ENCODE measurements at regions not wholly inside any gene's neighbourhood (a gene's known extent, or its start where the extent isn't known, plus 50 kb on each side); places are given as distances from the start of the nearest gene placed in this dataset.

DNA sequence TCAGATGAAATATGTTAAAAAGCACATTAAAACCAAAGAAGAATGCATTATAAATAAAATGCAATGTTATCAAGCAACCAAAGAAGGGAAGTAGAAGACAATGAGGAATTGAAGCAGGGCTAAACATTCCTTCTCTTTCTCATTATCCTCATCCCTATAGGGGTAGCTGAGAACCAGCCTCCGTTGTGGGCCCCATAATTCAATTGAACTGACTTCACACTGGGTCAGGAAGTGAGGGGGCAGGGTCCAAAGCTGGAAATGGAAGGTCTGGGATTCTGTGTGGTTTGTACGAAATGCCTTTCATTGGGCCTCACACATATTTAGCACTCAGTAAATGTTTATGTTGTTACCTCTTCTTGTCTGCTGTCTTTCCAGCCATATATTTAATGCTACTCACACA lies 220.4 kb upstream of the CD180 start:
- CTCF ChIA-PET = no interaction called here
- Histone ChIP-seq H3K27me3 (ENCODE audit: insufficient read depth, low read length) (no peaks in the 10 kb centered on the region; the same call in 1 of the 2 replicates), H3K36me3 (ENCODE audit: control insufficient read depth in 1 of 2, insufficient read depth in 2 of 2, low read length in 2 of 2) (no peaks in the 10 kb centered on the region), H3K9me3 (ENCODE audit: control insufficient read depth in 1 of 2, insufficient read depth in 1 of 2, low read depth in 1 of 2, low read length in 2 of 2) (no peaks in the 10 kb centered on the region; a peak in 1 of 4 replicates), H4K20me1 (ENCODE audit: insufficient read depth) (no peaks in the 10 kb centered on the region), H3K79me2 (ENCODE audit: insufficient read depth, low read length) (no peaks in the 10 kb centered on the region), H3K27ac (ENCODE audit: low read depth, low read length) (no peak overlapping the region), H2AFZ (ENCODE audit: low read depth, low read length, poor library complexity, severe bottlenecking) (no peak overlapping the region), H3K4me2 (ENCODE audit: low read length) (no peak overlapping the region), H3K9ac (ENCODE audit: low read length) (no peak overlapping the region), H3K4me1 (ENCODE audit: control insufficient read depth in 1 of 2, insufficient read depth in 2 of 2, low read length in 2 of 2) (no peaks in the 10 kb centered on the region), H3K9me2 (ENCODE audit: insufficient read depth) (no peaks in the 10 kb centered on the region), H3K4me3 (replicated peaks in 1 of 2; ENCODE audit: low read depth in 1 of 2, low read length in 2 of 2) (no peak overlapping the region)
- RAD21 ChIA-PET (ENCODE audit: low non-redundant PET in 1 of 2, low total read pairs in 2 of 2, uncharacterized antibody in 2 of 2, unreplicated experiment in 2 of 2) = no interaction called here
- intact Hi-C loops (cut with micrococcal nuclease) = no loop called here
- ATAC-seq (no peak), DNase-seq (ENCODE audit: low read depth, low spot score) (no peak)
- no TSS peak for BruUV-seq (replicated peaks)
- POLR2A ChIA-PET = no interaction called here
- TF ChIP-seq POLR2AphosphoS5 (IDR thresholded peaks at IDR 0.05; ENCODE audit: low read depth, low read length) (no peak), EGR1 (IDR thresholded peaks at IDR 0.05; ENCODE audit: low read depth) (no peak), ZFX (IDR thresholded peaks at IDR 0.05) (no peak), TCF7L2 (IDR thresholded peaks at IDR 0.05; ENCODE audit: borderline replicate concordance, extremely low read depth, insufficient read depth, insufficient read length) (no peak), EZH2 (IDR thresholded peaks at IDR 0.05) (no peak), SP1 (IDR thresholded peaks at IDR 0.05; ENCODE audit: low read depth) (no peak)
- TF ChIP-seq, protein P1, sequence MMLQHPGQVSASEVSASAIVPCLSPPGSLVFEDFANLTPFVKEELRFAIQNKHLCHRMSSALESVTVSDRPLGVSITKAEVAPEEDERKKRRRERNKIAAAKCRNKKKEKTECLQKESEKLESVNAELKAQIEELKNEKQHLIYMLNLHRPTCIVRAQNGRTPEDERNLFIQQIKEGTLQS (IDR thresholded peaks at IDR 0.05) = no peak
- TF ChIP-seq, protein P2, sequence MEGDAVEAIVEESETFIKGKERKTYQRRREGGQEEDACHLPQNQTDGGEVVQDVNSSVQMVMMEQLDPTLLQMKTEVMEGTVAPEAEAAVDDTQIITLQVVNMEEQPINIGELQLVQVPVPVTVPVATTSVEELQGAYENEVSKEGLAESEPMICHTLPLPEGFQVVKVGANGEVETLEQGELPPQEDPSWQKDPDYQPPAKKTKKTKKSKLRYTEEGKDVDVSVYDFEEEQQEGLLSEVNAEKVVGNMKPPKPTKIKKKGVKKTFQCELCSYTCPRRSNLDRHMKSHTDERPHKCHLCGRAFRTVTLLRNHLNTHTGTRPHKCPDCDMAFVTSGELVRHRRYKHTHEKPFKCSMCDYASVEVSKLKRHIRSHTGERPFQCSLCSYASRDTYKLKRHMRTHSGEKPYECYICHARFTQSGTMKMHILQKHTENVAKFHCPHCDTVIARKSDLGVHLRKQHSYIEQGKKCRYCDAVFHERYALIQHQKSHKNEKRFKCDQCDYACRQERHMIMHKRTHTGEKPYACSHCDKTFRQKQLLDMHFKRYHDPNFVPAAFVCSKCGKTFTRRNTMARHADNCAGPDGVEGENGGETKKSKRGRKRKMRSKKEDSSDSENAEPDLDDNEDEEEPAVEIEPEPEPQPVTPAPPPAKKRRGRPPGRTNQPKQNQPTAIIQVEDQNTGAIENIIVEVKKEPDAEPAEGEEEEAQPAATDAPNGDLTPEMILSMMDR (IDR thresholded peaks at IDR 0.05 in 2 of 3, conservative IDR thresholded peaks at IDR 0.05 in 1 of 3; ENCODE audit: borderline replicate concordance in 1 of 3, insufficient read depth in 1 of 3, low read depth in 2 of 3, low read length in 2 of 3) = no peak
